K562 (cell line): ENCODE measurements at regions not wholly inside any gene's neighbourhood (a gene's known extent, or its start where the extent isn't known, plus 50 kb on each side); places are given as distances from the start of the nearest gene placed in this dataset.

ENCODE experiments used
- ATAC-seq: fragments of 200-7000 bp; cut with Tn5 transposase; 3 replicates; pipeline ENCODE4 v1.9.1; 2020; ENCODE audit warnings: moderate library complexity
- BruUV-seq: library from RNA; stranded (reverse); fragments of 400-500 nt; replicated peaks from 2 replicates; lab custom pipeline; 2021; lab: Mats Ljungman, UMichigan
- CTCF ChIA-PET: fragments of 300-600 bp; formaldehyde crosslinking; extraction: SDS; loops from one replicate; lab custom pipeline; 2021; ENCODE audit warnings: low intra/inter-chr PET ratio; lab: Yijun Ruan, JAX
- POLR2A ChIA-PET: fragments of 300-600, 350-650 bp; sonication (Branson Sonifier 250); formaldehyde crosslinking; extraction: SDS; loops from one replicate; lab custom pipeline; 2021; ENCODE audit warnings: antibody characterized with exemption, inconsistent platforms; lab: Yijun Ruan, JAX
- DNase-seq, 4 experiments: peaks; one replicate each; pipeline versions ENCODE4 v3.0.0 to v3.0.0-alpha.2; 2011 to 2018; ENCODE audit warnings: low spot score in 3 of 4, mixed read lengths in 3 of 4; ENCODE audit errors: extremely low read depth in 1 of 4
- FAIRE-seq: peaks from 2 replicates; lab custom pipeline; 2011; peaks lifted over from hg19 to GRCh38; lab: Jason Lieb, UNC
- H2AFZ ChIP-seq: 2 replicates; pipeline ENCODE4 v1.6.0; 2011; ENCODE audit warnings: low read depth, low read length, control low read depth, inconsistent platforms
- H3K27ac ChIP-seq: fragments of 200-600 bp; 3 replicates; pipeline ENCODE4 v1.8.0; 2011; ENCODE audit warnings: low read depth, mild to moderate bottlenecking, control low read depth, inconsistent platforms, low read length, moderate library complexity, mixed read lengths; ENCODE audit errors: extremely low read depth
- H3K27me3 ChIP-seq, 2 experiments: fragments of 300-600 bp in 1 of 2; 2 replicates in 1 of 2; 3 replicates in 1 of 2; pipeline versions ENCODE4 v1.6.0 to v1.8.0; 2011; ENCODE audit warnings: inconsistent platforms in 2 of 2, low read length in 2 of 2, mild to moderate bottlenecking in 1 of 2, mixed read lengths in 1 of 2, moderate library complexity in 1 of 2; ENCODE audit not compliant: control insufficient read depth in 2 of 2, insufficient read depth in 2 of 2
- H3K36me3 ChIP-seq: fragments of 300-600 bp; 3 replicates; pipeline ENCODE4 v1.8.0; 2011; ENCODE audit warnings: mild to moderate bottlenecking, low read length, inconsistent platforms; ENCODE audit not compliant: control insufficient read depth, insufficient read depth
- H3K4me1 ChIP-seq, 2 experiments: fragments of 200-600 bp in 1 of 2; replicated peaks in 1 of 2; 2 replicates in 1 of 2; 3 replicates in 1 of 2; pipeline versions ENCODE4 v1.5.1 to v1.8.0; 2011; ENCODE audit warnings: inconsistent platforms in 2 of 2, low read length in 2 of 2, mild to moderate bottlenecking in 1 of 2, mixed read lengths in 1 of 2, moderate library complexity in 1 of 2; ENCODE audit not compliant: control insufficient read depth in 2 of 2, insufficient read depth in 2 of 2
- H3K4me2 ChIP-seq: 2 replicates; pipeline ENCODE4 v1.6.1; 2011; ENCODE audit warnings: low read length, control low read depth, inconsistent platforms, mixed read lengths; ENCODE audit not compliant: insufficient read depth
- H3K4me3 ChIP-seq: fragments of 200-600 bp; sonication (generic), shearing (Covaris generic); 2 replicates; pipeline ENCODE4 v1.5.1; 2016; ENCODE audit warnings: control low read depth, inconsistent platforms
- H3K79me2 ChIP-seq: fragments of 200-600 bp; 3 replicates; pipeline ENCODE4 v1.8.0; 2011; ENCODE audit warnings: low read length, inconsistent platforms; ENCODE audit not compliant: control insufficient read depth, insufficient read depth
- H3K9ac ChIP-seq, 2 experiments: 2 replicates each; pipeline versions ENCODE4 v1.6.0 to v1.6.1; 2011; ENCODE audit warnings: low read depth in 2 of 2, low read length in 2 of 2, control low read depth in 1 of 2, inconsistent platforms in 1 of 2, mild to moderate bottlenecking in 1 of 2, mixed read lengths in 1 of 2; ENCODE audit not compliant: insufficient read depth in 1 of 2
- H3K9me1 ChIP-seq: one replicate; pipeline ENCODE4 v1.6.0; 2011; ENCODE audit warnings: inconsistent platforms, mild to moderate bottlenecking, low read length, moderate library complexity; ENCODE audit not compliant: control insufficient read depth, insufficient read depth
- H3K9me3 ChIP-seq: replicated peaks from 2 replicates; pipeline ENCODE4 v1.5.1; 2011; ENCODE audit warnings: low read depth, low read length, inconsistent platforms; ENCODE audit not compliant: control insufficient read depth, insufficient read depth
- H4K20me1 ChIP-seq: replicated peaks from 2 replicates; pipeline ENCODE4 v1.6.1; 2011; ENCODE audit warnings: low read length, inconsistent platforms, mixed read lengths; ENCODE audit not compliant: control insufficient read depth, insufficient read depth
- CBX3 ChIP-seq, 2 experiments: IDR thresholded peaks; 1 replicate in 1 of 2; 2 replicates in 1 of 2; pipeline ENCODE4 v1.6.1; 2012; ENCODE audit warnings: inconsistent platforms in 2 of 2, low read length in 2 of 2, borderline replicate concordance in 1 of 2, control low read depth in 1 of 2
- DACH1 ChIP-seq: fragments of 450-650 bp; IDR thresholded peaks from 2 replicates; pipeline ENCODE4 v1.6.1; 2018; ENCODE audit not compliant: partially characterized antibody
- FOSL1 ChIP-seq: fragments of 200-800 bp; sonication (Bioruptor generic); conservative IDR thresholded peaks from 2 replicates; pipeline ENCODE4 v1.6.1; 2016; ENCODE audit warnings: missing genetic modification characterization, missing compliant biosample characterization
- KLF1 ChIP-seq: fragments of 450-650 bp; IDR thresholded peaks from 2 replicates; pipeline ENCODE4 v1.6.1; 2016; ENCODE audit warnings: missing genetic modification characterization, missing compliant biosample characterization
- PCBP2 ChIP-seq: fragments of 200-400 bp; formaldehyde crosslinking; IDR thresholded peaks from 2 replicates; pipeline ENCODE4 v1.6.1; 2018; ENCODE audit warnings: low read length, low read depth, mild to moderate bottlenecking, moderate library complexity; ENCODE audit not compliant: poor library complexity, severe bottlenecking
- SRSF9 ChIP-seq: fragments of 200-400 bp; formaldehyde crosslinking; IDR thresholded peaks from 2 replicates; pipeline ENCODE4 v1.6.1; 2017; ENCODE audit warnings: low read depth, low read length, borderline replicate concordance
- TAL1 ChIP-seq: fragments of 450-650 bp; IDR thresholded peaks from 2 replicates; pipeline ENCODE4 v1.6.1; 2016; ENCODE audit warnings: mild to moderate bottlenecking
- ZBTB7A ChIP-seq: IDR thresholded peaks from 2 replicates; pipeline ENCODE4 v1.6.1; 2011; ENCODE audit warnings: low read depth, mild to moderate bottlenecking, low read length, moderate library complexity, borderline replicate concordance; ENCODE audit not compliant: control insufficient read depth
- ZNF239 ChIP-seq: fragments of 250-450 bp; sonication (Bioruptor Pico); IDR thresholded peaks from 2 replicates; pipeline ENCODE4 v1.4.0; 2020; ENCODE audit warnings: mild to moderate bottlenecking
- ZNF3 ChIP-seq: fragments of 250-450 bp; sonication (Bioruptor Pico); IDR thresholded peaks from 2 replicates; pipeline ENCODE4 v1.5.0; 2021; ENCODE audit warnings: mild to moderate bottlenecking, moderate library complexity
- ZNF785 ChIP-seq: fragments of 250-450 bp; sonication (Bioruptor Pico); IDR thresholded peaks from 2 replicates; pipeline ENCODE4 v1.4.0; 2020; ENCODE audit warnings: mild to moderate bottlenecking
- ZNF830 ChIP-seq: fragments of 250-450 bp; sonication (Bioruptor Pico); IDR thresholded peaks from 2 replicates; pipeline ENCODE4 v1.5.0; 2021; ENCODE audit warnings: mild to moderate bottlenecking
- whole genome bisulfite sequencing: fragments of 100-300 bp; shearing (Covaris generic); methylation state at CpG from one replicate; pipeline ENCODE4 v1.1.6; 2016; ENCODE audit warnings: low coverage, mixed read lengths; ENCODE audit not compliant: insufficient coverage; ENCODE audit errors: missing lambda C conversion rate; 5-methylcytosine and 5-hydroxymethylcytosine counted together
- in situ Hi-C: fragments of 300-500 bp; cut with MboI; formaldehyde crosslinking; loops from 4 replicates; pipeline ENCODE4 v1.15.0; 2018; ENCODE audit warnings: inconsistent platforms, mixed read lengths
- intact Hi-C: fragments of 100-400 bp; cut with micrococcal nuclease; formaldehyde crosslinking; loops from 2 replicates; pipeline ENCODE4 v1.14.2; 2022
- TF ChIP-seq, protein P1 (sequence below): sonication (generic); formaldehyde crosslinking; IDR thresholded peaks from 2 replicates; pipeline ENCODE4 v1.5.0; 2020; ENCODE audit warnings: missing genetic modification reagents
- TF ChIP-seq, protein P2 (sequence below): fragments of 450-650 bp; formaldehyde crosslinking; conservative IDR thresholded peaks from 2 replicates; pipeline ENCODE4 v1.4.0; 2022; ENCODE audit warnings: mild to moderate bottlenecking, missing genetic modification characterization

DNA sequence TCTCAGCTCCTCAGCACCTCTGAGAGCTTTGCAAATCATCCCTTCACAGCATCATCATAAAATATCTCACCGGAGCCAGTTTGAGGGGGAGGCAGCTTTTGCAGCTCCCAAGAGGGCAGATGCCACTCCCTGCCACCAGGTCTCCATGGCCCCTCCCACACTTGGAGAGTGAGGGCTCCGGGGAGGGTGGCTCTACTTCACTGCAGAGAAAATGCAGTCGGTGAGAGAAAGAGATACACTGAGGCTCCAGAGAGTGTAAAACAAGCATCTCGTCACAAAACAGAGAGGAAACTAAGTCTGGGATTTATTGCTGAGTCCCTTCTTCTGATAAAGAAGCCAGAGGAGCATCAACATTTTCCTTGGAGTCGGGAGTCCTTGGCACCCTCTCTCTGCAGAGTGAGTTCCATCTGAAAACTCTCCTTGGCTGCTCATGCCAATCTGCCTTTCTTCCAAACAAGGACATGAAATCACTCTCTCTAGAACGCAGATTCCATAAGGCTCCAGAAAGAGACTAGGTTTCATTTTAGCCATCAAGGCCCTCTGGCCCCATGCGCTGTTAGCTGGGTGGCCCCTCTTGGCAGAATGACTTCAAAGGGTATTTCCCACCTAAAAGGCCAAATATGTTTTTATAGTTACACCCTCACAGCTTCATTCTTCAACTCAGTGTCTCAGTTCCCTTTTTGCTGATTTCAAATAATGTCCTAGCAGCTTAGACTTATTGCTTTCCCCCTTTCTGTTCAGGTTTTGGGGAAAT is 70.6 kb upstream of the F13A1 start:
- no peak overlapping the region for H3K4me3 ChIP-seq
- intact Hi-C loops: no loop called here
- 0% methylated on average over 7 of the region's 7 CpGs for WGBS

More for the DNA sequence above, 70.6 kb upstream of the F13A1 start:
- no peaks in the 10 kb centered on the region for H4K20me1 ChIP-seq
- no peaks in the 10 kb centered on the region for H3K9me3 ChIP-seq
- no peaks in the 10 kb centered on the region for H3K79me2 ChIP-seq
- ChIA-PET POLR2A (no interaction called here), CTCF (no interaction called here)
- ATAC-seq (no peak), DNase-seq (no peak), FAIRE-seq (no peak)
- TF ChIP-seq ZNF239 (CRISPR knock-in tag): no peak
- TF ChIP-seq ZNF3 (CRISPR knock-in tag): no peak
- TF ChIP-seq KLF1 (tag): no peak
- no peak for TF ChIP-seq ZNF785 (CRISPR knock-in tag)
- no peak for TF ChIP-seq ZNF830 (CRISPR knock-in tag)
- TF ChIP-seq SRSF9: no peak
- TF ChIP-seq, protein P1, sequence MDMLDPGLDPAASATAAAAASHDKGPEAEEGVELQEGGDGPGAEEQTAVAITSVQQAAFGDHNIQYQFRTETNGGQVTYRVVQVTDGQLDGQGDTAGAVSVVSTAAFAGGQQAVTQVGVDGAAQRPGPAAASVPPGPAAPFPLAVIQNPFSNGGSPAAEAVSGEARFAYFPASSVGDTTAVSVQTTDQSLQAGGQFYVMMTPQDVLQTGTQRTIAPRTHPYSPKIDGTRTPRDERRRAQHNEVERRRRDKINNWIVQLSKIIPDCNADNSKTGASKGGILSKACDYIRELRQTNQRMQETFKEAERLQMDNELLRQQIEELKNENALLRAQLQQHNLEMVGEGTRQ (CRISPR knock-in tag): no peak
- no peak for TF ChIP-seq CBX3 (IDR thresholded peaks at IDR 0.05; ENCODE audit: borderline replicate concordance in 1 of 2, low read length in 2 of 2)
- no peak for TF ChIP-seq ZBTB7A
- TF ChIP-seq TAL1: no peak
- no peak for TF ChIP-seq PCBP2
- TF ChIP-seq, protein P2, sequence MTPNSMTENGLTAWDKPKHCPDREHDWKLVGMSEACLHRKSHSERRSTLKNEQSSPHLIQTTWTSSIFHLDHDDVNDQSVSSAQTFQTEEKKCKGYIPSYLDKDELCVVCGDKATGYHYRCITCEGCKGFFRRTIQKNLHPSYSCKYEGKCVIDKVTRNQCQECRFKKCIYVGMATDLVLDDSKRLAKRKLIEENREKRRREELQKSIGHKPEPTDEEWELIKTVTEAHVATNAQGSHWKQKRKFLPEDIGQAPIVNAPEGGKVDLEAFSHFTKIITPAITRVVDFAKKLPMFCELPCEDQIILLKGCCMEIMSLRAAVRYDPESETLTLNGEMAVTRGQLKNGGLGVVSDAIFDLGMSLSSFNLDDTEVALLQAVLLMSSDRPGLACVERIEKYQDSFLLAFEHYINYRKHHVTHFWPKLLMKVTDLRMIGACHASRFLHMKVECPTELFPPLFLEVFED (CRISPR knock-in tag): no peak
- no peak for TF ChIP-seq FOSL1
- TF ChIP-seq DACH1: no peak
- no peaks in the 10 kb centered on the region for H3K9me1 ChIP-seq
- no TSS peak for BruUV-seq
- no peaks in the 10 kb centered on the region for H3K36me3 ChIP-seq
- no peaks in the 10 kb centered on the region for H3K4me1 ChIP-seq
- H3K27me3 ChIP-seq: no peaks in the 10 kb centered on the region
- H3K9ac ChIP-seq: no peak overlapping the region
- in situ Hi-C loops: no loop called here
- H3K4me2 ChIP-seq: no peak overlapping the region
- H2AFZ ChIP-seq: no peak overlapping the region
- no peak overlapping the region for H3K27ac ChIP-seq
